RPMI8226 (cell line): ENCODE measurements at regions not wholly inside any gene's neighbourhood (a gene's known extent, or its start where the extent isn't known, plus 50 kb on each side); places are given as distances from the start of the nearest gene placed in this dataset.
"Not testable (repeated sequence)": the region's sequence is repeated elsewhere in the genome, so short reads cannot be mapped to it uniquely, and the experiment has no call there.

Source experiments
- DNase-seq: peaks from one replicate; pipeline ENCODE4 v3.0.0-alpha.2; 2015

GRCh38 chr21:33971492-33972013 is 55.9 kb upstream of the ATP5PO start:
- DNase-seq = no peak

- DNase-seq = no peak
These were observed 54.0 kb upstream of the ATP5PO start for GRCh38 chr21:33969581-33969980.

- DNase-seq = no peak
These were observed 53.4 kb upstream of the ATP5PO start for GRCh38 chr21:33968995-33969348.

- DNase-seq = no peak
These were observed 52.7 kb upstream of the ATP5PO start for GRCh38 chr21:33968080-33968994.

DNA sequence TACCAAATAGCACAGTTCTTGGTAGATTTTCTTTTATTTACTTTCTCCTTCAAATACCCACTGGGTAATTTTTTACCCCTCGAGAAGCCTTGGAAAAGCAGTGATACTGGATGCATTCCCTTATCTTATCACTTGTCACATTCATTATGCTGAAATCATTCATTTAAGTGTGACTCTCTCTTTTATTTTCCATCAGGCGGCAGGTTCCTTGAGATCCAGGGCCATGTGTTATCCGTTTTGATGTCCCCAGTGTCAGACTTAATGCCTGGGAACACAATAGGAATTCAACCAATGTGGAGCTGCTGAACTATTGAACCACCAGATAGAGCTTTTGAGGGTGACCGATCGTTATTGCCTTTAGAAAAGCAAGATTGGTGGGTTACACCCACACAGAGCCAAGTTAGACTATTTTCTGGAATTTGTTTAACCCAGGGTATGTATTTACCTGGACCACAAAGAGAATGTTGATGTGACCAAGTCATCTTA is 51.5 kb upstream of the ATP5PO start:
- no peak for DNase-seq

DNA sequence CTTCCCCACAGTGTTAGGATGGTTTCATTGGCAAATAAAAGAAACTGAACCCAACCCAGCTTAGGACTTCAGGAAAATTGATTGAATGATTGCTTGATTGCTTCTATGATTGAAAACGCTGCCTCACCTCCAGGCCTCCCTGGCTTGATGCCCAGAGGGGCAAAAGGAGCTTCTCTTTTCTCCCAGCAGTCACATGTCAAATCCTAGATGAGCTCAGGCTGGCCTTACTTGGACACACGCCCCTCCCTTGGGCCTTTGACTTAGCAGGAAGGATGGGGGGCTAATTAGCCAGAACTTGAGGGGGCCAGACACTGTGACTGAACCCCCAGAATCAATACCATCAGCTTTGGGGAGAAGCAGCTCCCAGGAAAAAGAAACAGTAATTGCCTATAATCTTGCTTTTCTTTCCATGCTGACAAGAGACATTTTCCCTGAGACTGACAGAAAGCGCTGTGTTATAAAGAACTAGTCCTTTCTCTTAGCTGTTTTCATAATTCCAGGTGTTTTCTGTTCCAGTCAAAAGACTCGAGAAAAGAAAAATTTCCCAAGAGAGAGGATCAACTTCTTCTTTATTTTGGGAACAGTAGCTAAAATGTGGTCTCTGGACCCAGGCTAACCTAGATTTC is 50.8 kb upstream of the ATP5PO start:
- DNase-seq = no peak

DNA sequence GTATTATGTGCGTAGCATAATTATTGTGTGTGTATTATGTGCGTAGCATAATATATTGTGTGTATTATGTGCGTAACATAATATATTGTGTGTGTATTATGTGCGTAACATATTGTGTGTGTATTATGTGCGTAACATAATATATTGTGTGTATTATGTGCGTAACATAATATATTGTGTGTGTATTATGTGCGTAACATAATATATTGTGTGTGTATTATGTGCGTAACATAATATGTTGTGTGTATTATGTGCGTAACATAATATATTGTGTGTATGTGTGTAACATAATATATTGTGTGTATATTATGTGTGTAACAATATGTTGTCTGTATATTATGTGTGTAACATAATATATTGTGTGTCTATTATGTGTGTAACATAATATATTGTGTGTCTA is 50.1 kb upstream of the ATP5PO start:
- DNase-seq = not testable (repeated sequence)
